Heart right ventricle (tissue), 16 donors: ENCODE measurements at regions not wholly inside any gene's neighbourhood (a gene's known extent, or its start where the extent isn't known, plus 50 kb on each side); places are given as distances from the start of the nearest gene placed in this dataset.

Experiments
- ATAC-seq, 8 donors: fragments of 200-7000 bp; cut with Tn5 transposase; one replicate each; pipeline ENCODE4 v1.9.1; 2020; ENCODE audit warnings: mild to moderate bottlenecking in 8 of 8, moderate library complexity in 8 of 8, moderate number of reproducible peaks in 1 of 8
- DNase-seq, 2 donors: peaks; one replicate each; pipeline ENCODE4 v3.0.0-alpha.2; 2020
- H3K27ac ChIP-seq, 10 donors: fragments of 200-600 bp; sonication (generic) in 2 of 10; one replicate each; pipeline versions ENCODE4 v1.5.0 to v1.8.0; 2020 to 2022; ENCODE audit warnings: mild to moderate bottlenecking in 3 of 10
- H3K27me3 ChIP-seq, 7 donors: fragments of 200-600 bp; one replicate each; pipeline ENCODE4 v1.8.0; 2021 to 2022; ENCODE audit warnings: mild to moderate bottlenecking in 2 of 7
- H3K36me3 ChIP-seq, 9 donors: fragments of 200-600 bp; sonication (generic) in 1 of 9; one replicate each; pipeline versions ENCODE4 v1.5.0 to v1.8.0; 2020 to 2022; ENCODE audit warnings: mild to moderate bottlenecking in 2 of 9
- H3K4me1 ChIP-seq, 9 donors: fragments of 200-600 bp; sonication (generic) in 1 of 9; one replicate each; pipeline versions ENCODE4 v1.5.0 to v1.8.0; 2020 to 2022; ENCODE audit warnings: mild to moderate bottlenecking in 4 of 9
- H3K4me3 ChIP-seq, 10 donors: fragments of 200-600 bp; sonication (generic) in 2 of 10; one replicate each; pipeline versions ENCODE4 v1.5.0 to v1.8.0; 2020 to 2022; ENCODE audit warnings: mild to moderate bottlenecking in 7 of 10, moderate library complexity in 2 of 10
- H3K9me3 ChIP-seq, 11 donors: fragments of 200-600 bp in 10 of 11; sonication (generic) in 2 of 11; one replicate each; pipeline versions ENCODE4 v1.5.0 to v1.8.0; 2013 to 2022; ENCODE audit warnings: mild to moderate bottlenecking in 2 of 11, control low read depth in 1 of 11, moderate library complexity in 1 of 11
- CTCF ChIP-seq, 9 donors: fragments of 200-600 bp; sonication (generic) in 2 of 9; IDR thresholded peaks; one replicate each; pipeline versions ENCODE4 v1.5.0 to v1.8.0; 2021 to 2022; ENCODE audit warnings: antibody characterized with exemption in 9 of 9, mild to moderate bottlenecking in 5 of 9, moderate library complexity in 1 of 9
- WGBS, 2 donors: extraction: QIAGEN DNeasy Blood & Tissue Kit; methylation state at CpG; one replicate each; pipeline ENCODE4 v1.1.7; 2013; ENCODE audit warnings: inconsistent platforms in 1 of 2; 5-methylcytosine and 5-hydroxymethylcytosine counted together
- intact Hi-C, 10 donors: fragments of 100-400 bp; cut with DNase I; formaldehyde crosslinking; loops; one replicate each; pipeline versions ENCODE4 v1.11.1 to v1.14.2; 2022
- donor health status: Arrhythmogenic right ventricular cardiomyopathy.
- donor health status: ischemic (EF 13 %, LVEDD 7.1; RV severe dilation, severe dysfunction).
- donor health status: healthy with polysubstance abuse.
- donor health status: DM: no; HTN: yes; CAD: no.
- donor health status: DM: no; HTN: no; CAD: no.
- donor health status: ischemic (EF 25% LVEDD 6.9; RV normal size, moderate dysfunction).
- donor health status: ischemic (EF 25% LVEDD 5.7; RV mildly dilated, moderate dysfunction).
- donor health status: healthy.
- donor health status: DM: yes; HTN: yes; CAD: no.
- donor health status: Ischemic cardiomyopathy.
- donor health status: ischemic (EF 35%, LVEDD 5.7; RV mildly dilated, moderate dysfunction).
- donor health status: nonischemic (EF 11% LVEDD 7.7; RV severe dilation, severe dysfunction).
- donor health status: DM: yes; HTN: yes; CAD: no.
- donor health status: PGD.
- donor health status: ischemic (EF 29% LVEDD 5.4; RV normal size, mild dysfunction).
- donor health status: nonischemic (EF 23%, LVEDD 6.1; RV moderate dilation, normal function).

GRCh38 chr10:57776688-57777432 lies 490.8 kb downstream of the IPMK start:
- Histone ChIP-seq H3K4me3 (no peak overlapping the region), H3K36me3 (no peaks in the 10 kb centered on the region), H3K9me3 (peaks cover 0 to 18% (median 0%) of the 10 kb centered on the region in 11 donors), H3K27me3 (no peaks in the 10 kb centered on the region), H3K27ac (no peak overlapping the region), H3K4me1 (no peaks in the 10 kb centered on the region)
- DNase-seq: no peak
- ATAC-seq: no peak
- intact Hi-C loops: no loop called here
- WGBS, 2 donors: 65 to 71% methylated on average over 5 of the region's 5 CpGs
- TF ChIP-seq CTCF (IDR thresholded peaks at IDR 0.05): no peak

GRCh38 chr10:57775250-57775649 lies 492.4 kb downstream of the IPMK start:
- no peaks in the 10 kb centered on the region for H3K36me3 ChIP-seq
- H3K4me1 ChIP-seq: no peaks in the 10 kb centered on the region
- peaks cover 0 to 16% (median 0%) of the 10 kb centered on the region in 11 donors for H3K9me3 ChIP-seq
- H3K27ac ChIP-seq: no peak overlapping the region
- no peak for DNase-seq
- H3K27me3 ChIP-seq: no peaks in the 10 kb centered on the region
- ATAC-seq: no peak
- no peak overlapping the region for H3K4me3 ChIP-seq
- 74 to 81% methylated on average over 2 of the region's 2 CpGs for WGBS, 2 donors
- TF ChIP-seq CTCF (IDR thresholded peaks at IDR 0.05): no peak
- intact Hi-C loops: no loop called here

GRCh38 chr10:57769298-57769697 lies 498.4 kb downstream of the IPMK start:
- intact Hi-C loops: no loop called here
- Histone ChIP-seq H3K9me3 (peaks cover 0 to 28% (median 7%) of the 10 kb centered on the region in 11 donors), H3K36me3 (no peaks in the 10 kb centered on the region), H3K4me3 (no peak overlapping the region), H3K27ac (no peak overlapping the region), H3K4me1 (no peaks in the 10 kb centered on the region), H3K27me3 (no peaks in the 10 kb centered on the region)
- 88 to 90% methylated on average over 1 of the region's 1 CpG for WGBS, 2 donors
- no peak for TF ChIP-seq CTCF (IDR thresholded peaks at IDR 0.05)
- DNase-seq: no peak
- ATAC-seq: no peak

- ATAC-seq: no peak
- no peak for TF ChIP-seq CTCF (IDR thresholded peaks at IDR 0.05)
- Histone ChIP-seq H3K27me3 (no peaks in the 10 kb centered on the region), H3K9me3 (no peaks in the 10 kb centered on the region), H3K27ac (no peak overlapping the region), H3K36me3 (no peaks in the 10 kb centered on the region), H3K4me1 (no peaks in the 10 kb centered on the region), H3K4me3 (no peak overlapping the region)
- WGBS, 2 donors: 79 to 85% methylated on average over 6 of the region's 6 CpGs
- intact Hi-C loops: no loop called here
- no peak for DNase-seq
Measured at GRCh38 chr10:57759777-57760176, 507.9 kb downstream of the IPMK start.
